ENCODE measurements at regions not wholly inside any gene's neighbourhood (a gene's known extent, or its start where the extent isn't known, plus 50 kb on each side); places are given as distances from the start of the nearest gene placed in this dataset.
"Not testable (repeated sequence)": the region's sequence is repeated elsewhere in the genome, so short reads cannot be mapped to it uniquely, and the experiment has no call there.

DNA sequence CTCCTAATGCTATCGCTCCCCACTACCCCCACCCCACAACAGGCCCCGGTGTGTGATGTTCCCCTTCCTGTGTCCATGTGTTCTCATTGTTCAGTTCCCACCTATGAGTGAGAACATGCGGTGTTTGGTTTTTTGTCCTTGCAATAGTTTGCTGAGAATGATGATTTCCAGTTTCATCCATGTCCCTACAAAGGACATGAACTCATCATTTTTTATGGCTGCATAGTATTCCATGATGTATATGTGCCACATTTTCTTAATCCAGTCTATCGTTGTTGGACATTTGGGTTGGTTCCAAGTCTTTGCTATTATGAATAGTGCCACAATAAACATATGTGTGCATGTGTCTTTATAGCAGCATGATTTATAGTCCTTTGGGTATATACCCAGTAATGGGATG lies 175.4 kb downstream of the IPO8 start:
- TF ChIP-seq, protein P1, sequence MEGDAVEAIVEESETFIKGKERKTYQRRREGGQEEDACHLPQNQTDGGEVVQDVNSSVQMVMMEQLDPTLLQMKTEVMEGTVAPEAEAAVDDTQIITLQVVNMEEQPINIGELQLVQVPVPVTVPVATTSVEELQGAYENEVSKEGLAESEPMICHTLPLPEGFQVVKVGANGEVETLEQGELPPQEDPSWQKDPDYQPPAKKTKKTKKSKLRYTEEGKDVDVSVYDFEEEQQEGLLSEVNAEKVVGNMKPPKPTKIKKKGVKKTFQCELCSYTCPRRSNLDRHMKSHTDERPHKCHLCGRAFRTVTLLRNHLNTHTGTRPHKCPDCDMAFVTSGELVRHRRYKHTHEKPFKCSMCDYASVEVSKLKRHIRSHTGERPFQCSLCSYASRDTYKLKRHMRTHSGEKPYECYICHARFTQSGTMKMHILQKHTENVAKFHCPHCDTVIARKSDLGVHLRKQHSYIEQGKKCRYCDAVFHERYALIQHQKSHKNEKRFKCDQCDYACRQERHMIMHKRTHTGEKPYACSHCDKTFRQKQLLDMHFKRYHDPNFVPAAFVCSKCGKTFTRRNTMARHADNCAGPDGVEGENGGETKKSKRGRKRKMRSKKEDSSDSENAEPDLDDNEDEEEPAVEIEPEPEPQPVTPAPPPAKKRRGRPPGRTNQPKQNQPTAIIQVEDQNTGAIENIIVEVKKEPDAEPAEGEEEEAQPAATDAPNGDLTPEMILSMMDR (IDR thresholded peaks at IDR 0.05), result not testable (repeated sequence)
- TF ChIP-seq POLR2A (IDR thresholded peaks at IDR 0.05), result not testable (repeated sequence)

All from testis (tissue), 2 donors.